ENCODE measurements at regions not wholly inside any gene's neighbourhood (a gene's known extent, or its start where the extent isn't known, plus 50 kb on each side); places are given as distances from the start of the nearest gene placed in this dataset.
"Not testable (repeated sequence)": the region's sequence is repeated elsewhere in the genome, so short reads cannot be mapped to it uniquely, and the experiment has no call there.

DNA sequence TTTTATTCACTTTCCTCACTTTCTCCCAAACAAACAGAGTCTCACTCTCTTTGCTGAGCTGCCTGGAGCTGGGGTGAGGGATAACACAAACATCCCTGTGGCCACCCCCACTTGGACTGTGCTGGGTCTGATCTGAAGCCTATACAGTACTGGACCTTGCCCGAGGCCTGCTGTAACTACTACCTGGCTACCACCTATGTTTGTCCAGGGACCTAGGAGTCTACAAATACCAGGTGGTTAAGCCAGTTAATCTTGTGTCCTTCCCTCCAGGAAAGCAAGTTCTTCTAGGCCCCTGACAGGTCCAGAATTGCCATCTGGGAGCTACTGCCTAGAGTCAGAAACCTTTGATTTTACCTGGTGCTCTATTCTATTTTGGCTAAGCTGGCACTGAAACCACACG lies 87.3 kb downstream of the RTL3 start:
- no peak for DNase-seq
- TF ChIP-seq, protein P1, sequence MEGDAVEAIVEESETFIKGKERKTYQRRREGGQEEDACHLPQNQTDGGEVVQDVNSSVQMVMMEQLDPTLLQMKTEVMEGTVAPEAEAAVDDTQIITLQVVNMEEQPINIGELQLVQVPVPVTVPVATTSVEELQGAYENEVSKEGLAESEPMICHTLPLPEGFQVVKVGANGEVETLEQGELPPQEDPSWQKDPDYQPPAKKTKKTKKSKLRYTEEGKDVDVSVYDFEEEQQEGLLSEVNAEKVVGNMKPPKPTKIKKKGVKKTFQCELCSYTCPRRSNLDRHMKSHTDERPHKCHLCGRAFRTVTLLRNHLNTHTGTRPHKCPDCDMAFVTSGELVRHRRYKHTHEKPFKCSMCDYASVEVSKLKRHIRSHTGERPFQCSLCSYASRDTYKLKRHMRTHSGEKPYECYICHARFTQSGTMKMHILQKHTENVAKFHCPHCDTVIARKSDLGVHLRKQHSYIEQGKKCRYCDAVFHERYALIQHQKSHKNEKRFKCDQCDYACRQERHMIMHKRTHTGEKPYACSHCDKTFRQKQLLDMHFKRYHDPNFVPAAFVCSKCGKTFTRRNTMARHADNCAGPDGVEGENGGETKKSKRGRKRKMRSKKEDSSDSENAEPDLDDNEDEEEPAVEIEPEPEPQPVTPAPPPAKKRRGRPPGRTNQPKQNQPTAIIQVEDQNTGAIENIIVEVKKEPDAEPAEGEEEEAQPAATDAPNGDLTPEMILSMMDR (IDR thresholded peaks at IDR 0.05), result no peak
- no peak overlapping the region for H3K4me3 Mint-ChIP-seq
- peaks cover 23% of the 10 kb centered on the region for H3K9me3 Mint-ChIP-seq
- no peaks in the 10 kb centered on the region for H3K36me3 Mint-ChIP-seq (ENCODE audit: low read depth)
- no peaks in the 10 kb centered on the region for H3K4me1 Mint-ChIP-seq
- H3K27ac Mint-ChIP-seq, result no peak overlapping the region
- no peaks in the 10 kb centered on the region for H3K27me3 Mint-ChIP-seq (ENCODE audit: low read depth, poor library complexity)

DNA sequence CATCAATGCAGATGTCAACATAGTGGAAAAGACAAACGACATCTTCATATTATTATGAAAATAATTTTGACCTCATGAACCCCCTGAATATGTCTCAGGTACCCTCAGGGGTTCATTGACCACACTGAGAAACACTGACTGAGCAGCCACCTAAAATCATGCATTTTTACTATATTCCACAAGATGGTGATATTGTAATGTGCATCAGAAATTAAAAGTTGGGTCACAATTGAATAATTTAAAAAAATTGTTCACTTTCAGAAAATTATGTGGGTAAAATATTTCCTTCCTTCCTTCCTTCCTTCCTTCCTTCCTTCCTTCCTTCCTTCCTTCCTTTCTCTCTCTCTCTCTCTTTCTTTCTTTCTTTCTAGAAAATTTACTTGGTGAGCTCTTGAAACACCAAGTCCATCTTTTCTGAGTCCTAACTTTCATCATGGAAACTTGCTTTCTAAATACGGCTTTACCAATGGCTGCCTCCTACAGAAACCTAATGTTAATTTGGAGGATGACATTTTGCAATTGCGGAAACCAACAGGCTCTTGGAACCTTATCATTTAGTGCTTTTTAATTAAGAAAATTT lies 103.6 kb downstream of the RTL3 start:
- no peaks in the 10 kb centered on the region for H3K4me1 Mint-ChIP-seq
- TF ChIP-seq, protein P1 (IDR thresholded peaks at IDR 0.05), result no peak
- H3K4me3 Mint-ChIP-seq, result no peak overlapping the region
- H3K27ac Mint-ChIP-seq, result no peak overlapping the region
- H3K36me3 Mint-ChIP-seq (ENCODE audit: low read depth), result no peaks in the 10 kb centered on the region
- peaks cover 6% of the 10 kb centered on the region for H3K9me3 Mint-ChIP-seq
- no peak for DNase-seq
- no peaks in the 10 kb centered on the region for H3K27me3 Mint-ChIP-seq (ENCODE audit: low read depth, poor library complexity)

DNA sequence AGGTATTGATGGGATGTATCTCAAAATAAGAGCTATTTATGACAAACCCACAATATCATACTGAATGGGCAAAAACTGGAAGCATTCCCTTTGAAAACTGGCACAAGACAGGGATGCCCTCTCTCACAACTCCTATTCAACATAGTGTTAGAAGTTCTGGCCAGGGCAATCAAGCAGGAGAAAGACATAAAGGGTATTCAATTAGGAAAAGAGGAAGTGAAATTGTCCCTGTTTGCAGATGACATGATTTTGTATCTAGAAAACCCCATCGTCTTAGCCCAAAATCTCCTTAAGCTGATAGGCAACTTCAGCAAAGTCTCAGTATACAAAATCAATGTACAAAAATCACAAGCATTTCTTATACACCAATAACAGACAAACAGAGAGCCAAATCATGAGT lies 106.5 kb downstream of the RTL3 start:
- H3K27me3 Mint-ChIP-seq (ENCODE audit: low read depth, poor library complexity); H3K27ac Mint-ChIP-seq: not testable (repeated sequence)
- H3K9me3 Mint-ChIP-seq, result peaks cover 25% of the 10 kb centered on the region

DNA sequence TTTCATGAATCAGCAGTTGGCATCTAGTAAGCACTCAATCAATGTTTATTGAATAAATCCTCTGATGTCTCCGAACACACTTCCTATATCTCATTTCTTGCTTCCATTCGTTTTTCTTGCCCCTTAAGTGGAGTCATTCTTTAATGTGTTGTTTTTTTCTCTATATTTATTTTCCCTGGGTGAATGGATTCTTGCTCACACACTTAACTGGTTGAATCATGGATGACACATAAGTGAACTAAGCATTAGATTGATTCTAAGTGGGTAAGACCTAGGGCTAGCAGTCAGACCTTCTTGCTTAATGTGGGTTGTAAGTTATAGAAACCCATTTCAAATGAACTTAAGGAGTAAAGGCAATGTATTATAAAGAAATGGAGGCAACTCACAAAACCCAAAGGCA lies 111.1 kb downstream of the RTL3 start:
- Mint-ChIP-seq H3K4me3 (no peak overlapping the region), H3K9me3 (peaks cover 49% of the 10 kb centered on the region), H3K27ac (no peak overlapping the region), H3K4me1 (no peaks in the 10 kb centered on the region), H3K27me3 (ENCODE audit: low read depth, poor library complexity) (no peaks in the 10 kb centered on the region), H3K36me3 (ENCODE audit: low read depth) (no peaks in the 10 kb centered on the region)
- TF ChIP-seq, protein P1 (IDR thresholded peaks at IDR 0.05), result no peak
- DNase-seq, result no peak

More for the DNA sequence above, 106.5 kb downstream of the RTL3 start:
- not testable (repeated sequence) for DNase-seq; H3K4me1 Mint-ChIP-seq; H3K4me3 Mint-ChIP-seq; H3K36me3 Mint-ChIP-seq (ENCODE audit: low read depth)

GRCh38 chrX:78545233-78545632 lies 113.9 kb downstream of the RTL3 start:
- no peaks in the 10 kb centered on the region for H3K27me3 Mint-ChIP-seq (ENCODE audit: low read depth, poor library complexity)
- peaks cover 71% of the 10 kb centered on the region for H3K9me3 Mint-ChIP-seq
- TF ChIP-seq, protein P1 (IDR thresholded peaks at IDR 0.05), result no peak
- no peaks in the 10 kb centered on the region for H3K4me1 Mint-ChIP-seq
- no peak overlapping the region for H3K4me3 Mint-ChIP-seq
- H3K36me3 Mint-ChIP-seq (ENCODE audit: low read depth), result no peaks in the 10 kb centered on the region
- DNase-seq, result no peak
- H3K27ac Mint-ChIP-seq, result no peak overlapping the region

DNA sequence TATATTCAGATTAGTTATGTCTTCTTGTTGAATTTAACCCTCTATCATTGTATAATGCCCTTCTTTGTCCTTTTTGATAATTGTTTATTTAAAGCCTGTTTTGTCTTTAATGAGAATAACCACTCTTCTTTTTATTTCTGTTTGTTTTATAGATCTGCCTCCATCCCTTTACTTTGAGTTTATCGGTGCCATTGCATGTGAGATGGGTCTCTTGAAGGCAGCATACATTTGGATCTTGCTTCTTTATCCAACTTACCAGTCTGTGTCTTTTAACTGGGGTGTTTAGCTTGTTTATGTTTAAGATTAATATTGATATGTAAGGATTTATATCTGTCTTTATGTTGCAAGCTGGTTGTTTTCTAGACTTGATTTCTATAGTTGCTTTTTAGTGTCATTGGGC lies 115.8 kb downstream of the RTL3 start:
- DNase-seq, result no peak
- TF ChIP-seq, protein P1 (IDR thresholded peaks at IDR 0.05), result no peak
- Mint-ChIP-seq H3K9me3 (peaks cover 64% of the 10 kb centered on the region), H3K4me1 (no peaks in the 10 kb centered on the region), H3K27ac (no peak overlapping the region), H3K36me3 (ENCODE audit: low read depth) (no peaks in the 10 kb centered on the region), H3K4me3 (no peak overlapping the region), H3K27me3 (ENCODE audit: low read depth, poor library complexity) (no peaks in the 10 kb centered on the region)

Data from nephron progenitor cell (in vitro differentiated cells).